ENCODE measurements at regions not wholly inside any gene's neighbourhood (a gene's known extent, or its start where the extent isn't known, plus 50 kb on each side); places are given as distances from the start of the nearest gene placed in this dataset.
"Not testable (repeated sequence)": the region's sequence is repeated elsewhere in the genome, so short reads cannot be mapped to it uniquely, and the experiment has no call there.

GRCh38 chr6:166803471-166803870, 152.9 kb downstream of the RNASET2 start:
- DNase-seq: no peak

- no peak for DNase-seq
These were observed 153.9 kb downstream of the RNASET2 start for GRCh38 chr6:166802401-166802800.

- no peak for DNase-seq
These were observed 156.2 kb downstream of the RNASET2 start for GRCh38 chr6:166800137-166800536.

- no peak for DNase-seq
These were observed 157.7 kb downstream of the RNASET2 start for GRCh38 chr6:166798652-166799051.

- DNase-seq: no peak
These were observed 159.7 kb downstream of the RNASET2 start for GRCh38 chr6:166796610-166797009.

GRCh38 chr6:166795879-166796278, 160.5 kb downstream of the RNASET2 start:
- no peak for DNase-seq

GRCh38 chr6:166790808-166791207, 163.8 kb upstream of the RPS6KA2 start:
- DNase-seq: not testable (repeated sequence)

GRCh38 chr6:166788846-166789529, 161.9 kb upstream of the RPS6KA2 start:
- DNase-seq: not testable (repeated sequence)

GRCh38 chr6:166786704-166787293, 159.7 kb upstream of the RPS6KA2 start:
- DNase-seq: no peak

GRCh38 chr6:166785131-166785530, 158.1 kb upstream of the RPS6KA2 start:
- DNase-seq: no peak

GRCh38 chr6:166784691-166785090, 157.6 kb upstream of the RPS6KA2 start:
- no peak for DNase-seq

- no peak for DNase-seq
These were observed 155.5 kb upstream of the RPS6KA2 start for GRCh38 chr6:166782520-166782919.

GRCh38 chr6:166781331-166781730, 154.3 kb upstream of the RPS6KA2 start:
- DNase-seq: no peak

- DNase-seq: no peak
These were observed 153.1 kb upstream of the RPS6KA2 start for GRCh38 chr6:166779963-166780683.

- no peak for DNase-seq
These were observed 152.3 kb upstream of the RPS6KA2 start for GRCh38 chr6:166779381-166779780.

GRCh38 chr6:166778776-166779175, 151.7 kb upstream of the RPS6KA2 start:
- DNase-seq: no peak

GRCh38 chr6:166778046-166778445, 151.0 kb upstream of the RPS6KA2 start:
- DNase-seq: no peak

GRCh38 chr6:166777096-166777630, 150.1 kb upstream of the RPS6KA2 start:
- DNase-seq: peak; percentile 1 to 9

- peak; percentile 4 to 10 for DNase-seq
These were observed 149.5 kb upstream of the RPS6KA2 start for GRCh38 chr6:166776571-166776970.

GRCh38 chr6:166775923-166776220, 148.8 kb upstream of the RPS6KA2 start:
- DNase-seq: peak in 1 of 2 experiments; percentile 4

GRCh38 chr6:166775180-166775922, 148.3 kb upstream of the RPS6KA2 start:
- peak; percentile 59 to 60 for DNase-seq

GRCh38 chr6:166774770-166775169, 147.7 kb upstream of the RPS6KA2 start:
- peak in 1 of 2 experiments; percentile 2 for DNase-seq

- no peak for DNase-seq
These were observed 147.2 kb upstream of the RPS6KA2 start for GRCh38 chr6:166774292-166774691.
